GM23248 (cell line): ENCODE measurements at regions not wholly inside any gene's neighbourhood (a gene's known extent, or its start where the extent isn't known, plus 50 kb on each side); places are given as distances from the start of the nearest gene placed in this dataset.

Experiments
- EZH2 ChIP-seq: fragments of 200-600 bp; sonication (generic); IDR thresholded peaks from 2 replicates; pipeline ENCODE4 v1.6.1; 2018; ENCODE audit warnings: antibody characterized with exemption, mild to moderate bottlenecking; ENCODE audit not compliant: insufficient read depth, poor library complexity, severe bottlenecking
- EZH2phosphoT487 ChIP-seq: fragments of 200-600 bp; sonication (generic); IDR thresholded peaks from 2 replicates; pipeline ENCODE4 v1.6.1; 2018; ENCODE audit warnings: antibody characterized with exemption, moderate library complexity, mild to moderate bottlenecking, low read depth; ENCODE audit not compliant: insufficient read depth

DNA sequence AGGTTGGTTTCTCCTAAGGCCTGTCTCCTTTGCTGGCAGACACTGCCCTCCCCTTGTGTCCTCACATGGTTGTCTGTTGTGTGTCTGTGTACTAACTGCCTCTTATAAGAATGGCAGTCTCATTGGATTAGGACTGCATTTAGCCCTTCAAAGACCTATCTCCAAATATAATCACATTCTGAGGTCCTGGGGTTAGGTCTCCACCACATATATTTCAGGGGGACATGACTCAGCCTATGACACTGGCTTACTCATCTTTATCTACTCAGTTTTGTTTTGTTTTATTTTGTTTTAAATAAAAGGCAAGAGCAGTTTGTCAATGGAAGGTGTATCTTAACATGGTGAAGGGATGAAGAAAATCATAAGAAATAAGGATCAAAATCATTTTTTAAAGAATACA is 894.3 kb downstream of the NLGN4Y start:
- no peak for TF ChIP-seq EZH2phosphoT487
- no peak for TF ChIP-seq EZH2
